ENCODE measurements at regions not wholly inside any gene's neighbourhood (a gene's known extent, or its start where the extent isn't known, plus 50 kb on each side); places are given as distances from the start of the nearest gene placed in this dataset.

- no peak for TF ChIP-seq EP300 (IDR thresholded peaks at IDR 0.05)
- TF ChIP-seq, protein P1, sequence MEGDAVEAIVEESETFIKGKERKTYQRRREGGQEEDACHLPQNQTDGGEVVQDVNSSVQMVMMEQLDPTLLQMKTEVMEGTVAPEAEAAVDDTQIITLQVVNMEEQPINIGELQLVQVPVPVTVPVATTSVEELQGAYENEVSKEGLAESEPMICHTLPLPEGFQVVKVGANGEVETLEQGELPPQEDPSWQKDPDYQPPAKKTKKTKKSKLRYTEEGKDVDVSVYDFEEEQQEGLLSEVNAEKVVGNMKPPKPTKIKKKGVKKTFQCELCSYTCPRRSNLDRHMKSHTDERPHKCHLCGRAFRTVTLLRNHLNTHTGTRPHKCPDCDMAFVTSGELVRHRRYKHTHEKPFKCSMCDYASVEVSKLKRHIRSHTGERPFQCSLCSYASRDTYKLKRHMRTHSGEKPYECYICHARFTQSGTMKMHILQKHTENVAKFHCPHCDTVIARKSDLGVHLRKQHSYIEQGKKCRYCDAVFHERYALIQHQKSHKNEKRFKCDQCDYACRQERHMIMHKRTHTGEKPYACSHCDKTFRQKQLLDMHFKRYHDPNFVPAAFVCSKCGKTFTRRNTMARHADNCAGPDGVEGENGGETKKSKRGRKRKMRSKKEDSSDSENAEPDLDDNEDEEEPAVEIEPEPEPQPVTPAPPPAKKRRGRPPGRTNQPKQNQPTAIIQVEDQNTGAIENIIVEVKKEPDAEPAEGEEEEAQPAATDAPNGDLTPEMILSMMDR (IDR thresholded peaks at IDR 0.05): no peak
- no peak for TF ChIP-seq POLR2AphosphoS5 (IDR thresholded peaks at IDR 0.05)
These were observed 1015.9 kb downstream of the TLE1 start for GRCh38 chr9:80673496-80673895.

Measured in sigmoid colon (tissue), 4 donors.